Brain pericyte (primary cell): ENCODE measurements at regions not wholly inside any gene's neighbourhood (a gene's known extent, or its start where the extent isn't known, plus 50 kb on each side); places are given as distances from the start of the nearest gene placed in this dataset.

Source experiments
- DNase-seq: peaks from one replicate; pipeline ENCODE4 v3.0.0-alpha.2; 2012; ENCODE audit warnings: low read depth, low spot score

- DNase-seq, result no peak
These were observed 582.2 kb upstream of the CADM1 start for GRCh38 chr11:116086426-116086825.

- no peak for DNase-seq
These were observed 580.9 kb upstream of the CADM1 start for GRCh38 chr11:116085031-116085635.

GRCh38 chr11:116084511-116084910, 580.3 kb upstream of the CADM1 start:
- no peak for DNase-seq

- DNase-seq, result no peak
These were observed 578.0 kb upstream of the CADM1 start for GRCh38 chr11:116082256-116082655.

- DNase-seq, result no peak
These were observed 575.4 kb upstream of the CADM1 start for GRCh38 chr11:116079580-116079979.

GRCh38 chr11:116078101-116078591, 573.9 kb upstream of the CADM1 start:
- no peak for DNase-seq

GRCh38 chr11:116077092-116077491, 572.9 kb upstream of the CADM1 start:
- no peak for DNase-seq

GRCh38 chr11:116073854-116074837, 569.9 kb upstream of the CADM1 start:
- DNase-seq, result no peak

- DNase-seq, result no peak
These were observed 568.6 kb upstream of the CADM1 start for GRCh38 chr11:116072601-116073410.

GRCh38 chr11:116072133-116072532, 567.9 kb upstream of the CADM1 start:
- DNase-seq, result no peak

GRCh38 chr11:116071241-116071640, 567.0 kb upstream of the CADM1 start:
- no peak for DNase-seq

GRCh38 chr11:116070520-116070919, 566.3 kb upstream of the CADM1 start:
- DNase-seq, result no peak

- no peak for DNase-seq
These were observed 562.6 kb upstream of the CADM1 start for GRCh38 chr11:116066777-116067176.

GRCh38 chr11:116065986-116066385, 561.8 kb upstream of the CADM1 start:
- DNase-seq, result no peak

GRCh38 chr11:116065191-116065895, 561.1 kb upstream of the CADM1 start:
- DNase-seq, result no peak

GRCh38 chr11:116062490-116063171, 558.4 kb upstream of the CADM1 start:
- DNase-seq, result no peak

- no peak for DNase-seq
These were observed 557.9 kb upstream of the CADM1 start for GRCh38 chr11:116062129-116062489.

- no peak for DNase-seq
These were observed 557.1 kb upstream of the CADM1 start for GRCh38 chr11:116061322-116061721.

GRCh38 chr11:116059919-116060318, 555.7 kb upstream of the CADM1 start:
- DNase-seq, result no peak

- DNase-seq, result no peak
These were observed 552.8 kb upstream of the CADM1 start for GRCh38 chr11:116057000-116057399.

GRCh38 chr11:116055064-116055463, 550.8 kb upstream of the CADM1 start:
- no peak for DNase-seq
